ENCODE measurements at regions not wholly inside any gene's neighbourhood (a gene's known extent, or its start where the extent isn't known, plus 50 kb on each side); places are given as distances from the start of the nearest gene placed in this dataset.

DNA sequence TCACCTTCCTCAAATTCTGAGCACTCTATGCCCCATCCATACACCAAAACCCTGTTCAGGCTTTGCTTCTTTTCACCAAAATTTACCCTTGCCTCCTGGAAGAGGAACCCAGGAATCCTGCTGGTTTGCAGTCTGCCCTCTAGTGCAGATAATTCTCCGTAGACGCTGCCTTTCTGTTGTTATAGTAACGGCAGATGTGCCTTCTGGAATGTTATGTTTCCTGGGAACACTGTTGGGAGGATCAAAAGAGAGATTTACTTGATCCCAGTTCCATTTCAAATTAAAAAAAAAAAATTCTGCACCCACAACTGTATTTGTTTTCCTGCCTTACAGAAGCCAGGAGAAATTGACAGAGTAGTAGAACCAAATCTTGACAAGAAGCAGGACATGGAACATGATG, 104.2 kb upstream of the RMST start:
- TF ChIP-seq RARB (CRISPR knock-in tag; IDR thresholded peaks at IDR 0.05) (no peak), BACH2 (CRISPR knock-in tag; IDR thresholded peaks at IDR 0.05; ENCODE audit: borderline replicate concordance) (no peak), SNAI2 (CRISPR knock-in tag; IDR thresholded peaks at IDR 0.05) (no peak), OSR1 (CRISPR knock-in tag; IDR thresholded peaks at IDR 0.05) (no peak), ZFP30 (CRISPR knock-in tag; IDR thresholded peaks at IDR 0.05) (no peak), ZNF70 (CRISPR knock-in tag; IDR thresholded peaks at IDR 0.05) (no peak), ESRRG (CRISPR knock-in tag; IDR thresholded peaks at IDR 0.05) (no peak), PATZ1 (CRISPR knock-in tag; IDR thresholded peaks at IDR 0.05; ENCODE audit: borderline replicate concordance) (no peak), ZFP3 (CRISPR knock-in tag; IDR thresholded peaks at IDR 0.05) (no peak), ZNF8 (CRISPR knock-in tag; IDR thresholded peaks at IDR 0.05) (no peak), CREB5 (CRISPR knock-in tag; IDR thresholded peaks at IDR 0.05; ENCODE audit: low read depth) (no peak)
- TF ChIP-seq, protein P1, sequence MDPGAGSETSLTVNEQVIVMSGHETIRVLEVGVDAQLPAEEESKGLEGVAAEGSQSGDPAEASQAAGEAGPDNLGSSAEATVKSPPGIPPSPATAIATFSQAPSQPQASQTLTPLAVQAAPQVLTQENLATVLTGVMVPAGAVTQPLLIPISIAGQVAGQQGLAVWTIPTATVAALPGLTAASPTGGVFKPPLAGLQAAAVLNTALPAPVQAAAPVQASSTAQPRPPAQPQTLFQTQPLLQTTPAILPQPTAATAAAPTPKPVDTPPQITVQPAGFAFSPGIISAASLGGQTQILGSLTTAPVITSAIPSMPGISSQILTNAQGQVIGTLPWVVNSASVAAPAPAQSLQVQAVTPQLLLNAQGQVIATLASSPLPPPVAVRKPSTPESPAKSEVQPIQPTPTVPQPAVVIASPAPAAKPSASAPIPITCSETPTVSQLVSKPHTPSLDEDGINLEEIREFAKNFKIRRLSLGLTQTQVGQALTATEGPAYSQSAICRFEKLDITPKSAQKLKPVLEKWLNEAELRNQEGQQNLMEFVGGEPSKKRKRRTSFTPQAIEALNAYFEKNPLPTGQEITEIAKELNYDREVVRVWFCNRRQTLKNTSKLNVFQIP (CRISPR knock-in tag; IDR thresholded peaks at IDR 0.05; ENCODE audit: borderline replicate concordance, low read depth) = no peak

Measured in SK-N-SH treated with all-trans-retinoic acid at 6 μM for 48 hours (cell line).